Prostate gland (tissue), 2 donors: ENCODE measurements at regions not wholly inside any gene's neighbourhood (a gene's known extent, or its start where the extent isn't known, plus 50 kb on each side); places are given as distances from the start of the nearest gene placed in this dataset.

Source experiments
- CTCF ChIP-seq, 4 experiments: fragments of 200-600 bp in 2 of 4; fragments of 450-650 bp in 2 of 4; sonication (generic) in 2 of 4; IDR thresholded peaks; 1 replicate in 3 of 4; 2 replicates in 1 of 4; pipeline ENCODE4 v1.5.1; 2016 to 2019; ENCODE audit warnings: antibody characterized with exemption in 4 of 4, mild to moderate bottlenecking in 2 of 4, moderate library complexity in 2 of 4
- POLR2A ChIP-seq: fragments of 450-650 bp; IDR thresholded peaks from one replicate; pipeline ENCODE4 v1.6.1; 2016; ENCODE audit warnings: antibody characterized with exemption, mild to moderate bottlenecking
- POLR2AphosphoS5 ChIP-seq: sonication (generic); formaldehyde crosslinking; IDR thresholded peaks from one replicate; pipeline ENCODE4 v1.6.1; 2017; ENCODE audit warnings: antibody characterized with exemption

GRCh38 chr17:53560953-53561352 lies 261.8 kb upstream of the KIF2B start:
- TF ChIP-seq CTCF (IDR thresholded peaks at IDR 0.05) (no peak), POLR2A (no peak), POLR2AphosphoS5 (no peak)
